ENCODE measurements at regions not wholly inside any gene's neighbourhood (a gene's known extent, or its start where the extent isn't known, plus 50 kb on each side); places are given as distances from the start of the nearest gene placed in this dataset.

- no peak for DNase-seq
These were observed 109.2 kb upstream of the PTPN1 start for GRCh38 chr20:50400705-50401586.

GRCh38 chr20:50401587-50402418 is 108.4 kb upstream of the PTPN1 start:
- intact Hi-C loops (cut with micrococcal nuclease; ENCODE audit: unreplicated experiment) = loop anchor here (5.0 kb wide), 1 partner anchor 60 kb away; no protein-coding TSS in a partner anchor
- DNase-seq = no peak
- H3K4me3 Mint-ChIP-seq (ENCODE audit: low read depth, unreplicated experiment) = no peak overlapping the region
- peaks cover 33% of the 10 kb centered on the region for H3K27me3 Mint-ChIP-seq (ENCODE audit: unreplicated experiment)
- no peak for TF ChIP-seq CTCF (IDR thresholded peaks at IDR 0.05; ENCODE audit: unreplicated experiment)
- BruUV-seq (replicated peaks) = no TSS peak
- no peaks in the 10 kb centered on the region for H3K36me3 Mint-ChIP-seq (ENCODE audit: insufficient read depth, unreplicated experiment)
- CTCF ChIA-PET = interaction anchor here (1.5 kb wide), 1 partner anchor 19 kb away, joined by 3 read pairs; no protein-coding TSS in a partner anchor
- H3K9me3 Mint-ChIP-seq (ENCODE audit: low read depth, unreplicated experiment) = no peaks in the 10 kb centered on the region
- peaks cover 35% of the 10 kb centered on the region for H3K4me1 Mint-ChIP-seq (ENCODE audit: low read depth, unreplicated experiment)
- H3K27ac Mint-ChIP-seq (ENCODE audit: unreplicated experiment) = no peak overlapping the region

More at GRCh38 chr20:50400705-50401586, 109.2 kb upstream of the PTPN1 start:
- no TSS peak for BruUV-seq (replicated peaks)
- Mint-ChIP-seq H3K9me3 (ENCODE audit: low read depth, unreplicated experiment) (no peaks in the 10 kb centered on the region), H3K36me3 (ENCODE audit: insufficient read depth, unreplicated experiment) (no peaks in the 10 kb centered on the region), H3K4me1 (ENCODE audit: low read depth, unreplicated experiment) (peaks cover 35% of the 10 kb centered on the region), H3K4me3 (ENCODE audit: low read depth, unreplicated experiment) (no peak overlapping the region), H3K27ac (ENCODE audit: unreplicated experiment) (no peak overlapping the region), H3K27me3 (ENCODE audit: unreplicated experiment) (peaks cover 25% of the 10 kb centered on the region)
- TF ChIP-seq CTCF (IDR thresholded peaks at IDR 0.05; ENCODE audit: unreplicated experiment) = no peak
- CTCF ChIA-PET = interaction anchor here (0.5 to 2.5 kb wide), 7 partner anchors 14 to 133 kb away, joined by 3 to 5 read pairs (median 3); no protein-coding TSS in a partner anchor
- intact Hi-C loops (cut with micrococcal nuclease; ENCODE audit: unreplicated experiment) = loop anchor here (5.0 kb wide), 1 partner anchor 61 kb away; no protein-coding TSS in a partner anchor

- DNase-seq = no peak
- peaks cover 33% of the 10 kb centered on the region for H3K4me1 Mint-ChIP-seq (ENCODE audit: low read depth, unreplicated experiment)
- H3K9me3 Mint-ChIP-seq (ENCODE audit: low read depth, unreplicated experiment) = no peaks in the 10 kb centered on the region
- H3K27ac Mint-ChIP-seq (ENCODE audit: unreplicated experiment) = no peak overlapping the region
- peaks cover 33% of the 10 kb centered on the region for H3K27me3 Mint-ChIP-seq (ENCODE audit: unreplicated experiment)
- no TSS peak for BruUV-seq (replicated peaks)
- TF ChIP-seq CTCF (IDR thresholded peaks at IDR 0.05; ENCODE audit: unreplicated experiment) = no peak
- H3K4me3 Mint-ChIP-seq (ENCODE audit: low read depth, unreplicated experiment) = no peak overlapping the region
- intact Hi-C loops (cut with micrococcal nuclease; ENCODE audit: unreplicated experiment) = loop anchor here (5.0 kb wide), 1 partner anchor 59 kb away; no protein-coding TSS in a partner anchor
- H3K36me3 Mint-ChIP-seq (ENCODE audit: insufficient read depth, unreplicated experiment) = no peaks in the 10 kb centered on the region
- CTCF ChIA-PET = no interaction called here
These were observed 106.4 kb upstream of the PTPN1 start for GRCh38 chr20:50403565-50404418.
